Stimulated activated CD8-positive, alpha-beta memory T cell treated with anti-CD3 and anti-CD28 coated beads, Interleukin-7, amount 100 ng/mL, for 48 hours (primary cell): ENCODE measurements at regions not wholly inside any gene's neighbourhood (a gene's known extent, or its start where the extent isn't known, plus 50 kb on each side); places are given as distances from the start of the nearest gene placed in this dataset.

Experiments
- DNase-seq, 2 donors: peaks; one replicate each; pipeline ENCODE4 v3.0.0-alpha.2; 2020; ENCODE audit warnings: low read depth in 1 of 2; ENCODE audit errors: extremely low read depth in 1 of 2

DNA sequence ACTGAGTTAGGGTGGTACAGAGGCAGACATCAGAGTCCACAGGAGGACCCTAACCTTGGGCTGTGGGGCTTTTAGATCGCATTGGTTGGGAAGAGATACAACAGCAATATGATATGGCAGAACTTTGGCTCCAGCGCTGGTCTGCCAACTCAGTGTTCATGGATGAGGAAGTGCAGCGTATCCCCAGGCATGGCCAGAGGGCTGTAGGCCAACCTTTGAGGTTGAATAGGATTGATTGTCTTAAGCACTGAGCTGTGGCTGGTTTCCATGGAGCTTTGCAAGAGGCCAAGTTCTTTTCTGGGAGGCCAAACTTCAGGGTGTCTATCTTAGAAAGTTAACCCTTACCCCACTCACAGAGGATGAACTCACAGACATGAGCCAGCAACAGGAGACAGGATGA, 144.1 kb upstream of the TMTC4 start:
- DNase-seq, result no peak

DNA sequence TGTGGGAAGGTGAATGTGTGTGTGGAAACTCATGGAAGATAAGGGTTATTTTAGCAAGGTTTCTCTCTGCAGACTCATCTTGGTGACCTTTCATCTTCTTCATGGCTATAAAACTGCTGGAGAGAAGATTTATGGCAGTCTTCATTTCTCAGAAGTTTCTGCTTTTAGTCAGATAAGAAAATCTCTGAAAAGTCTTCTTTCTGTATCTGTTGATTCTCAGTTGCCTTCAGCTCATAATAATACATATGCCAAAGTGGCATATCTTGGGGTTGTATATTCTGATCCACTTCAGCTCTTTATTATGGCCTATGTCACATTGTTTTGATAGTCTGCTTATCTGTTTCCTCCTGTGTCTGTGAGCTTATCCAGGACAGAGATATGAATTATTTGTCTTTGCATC, 143.3 kb upstream of the TMTC4 start:
- DNase-seq, result no peak

DNA sequence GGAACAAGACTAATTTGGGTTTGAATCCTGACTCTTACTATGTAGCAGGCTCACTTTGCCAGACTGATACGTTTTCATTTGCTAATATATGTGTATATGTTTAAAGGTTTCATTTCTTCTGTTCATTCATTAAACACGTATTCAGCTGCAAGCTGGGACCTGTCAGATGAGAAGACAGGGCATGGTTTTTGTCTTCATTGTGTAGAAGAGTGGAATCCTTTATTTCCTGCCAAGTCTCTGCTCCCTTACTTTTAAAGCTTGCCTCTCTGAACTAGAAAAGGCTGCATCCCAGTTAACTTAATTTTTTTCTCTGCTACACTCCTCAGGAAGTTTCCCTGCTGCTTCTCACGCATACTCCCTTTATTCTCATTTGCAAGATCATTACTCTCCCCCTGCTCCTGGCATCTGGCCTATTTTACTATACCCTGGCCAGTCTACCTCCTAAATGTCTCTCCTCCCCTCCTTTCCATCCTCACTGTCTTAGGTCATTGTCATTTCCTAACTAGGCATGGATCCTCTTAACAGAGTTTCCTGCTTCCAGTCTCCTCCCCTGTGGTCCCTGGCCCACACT, 141.0 kb upstream of the TMTC4 start:
- no peak for DNase-seq

DNA sequence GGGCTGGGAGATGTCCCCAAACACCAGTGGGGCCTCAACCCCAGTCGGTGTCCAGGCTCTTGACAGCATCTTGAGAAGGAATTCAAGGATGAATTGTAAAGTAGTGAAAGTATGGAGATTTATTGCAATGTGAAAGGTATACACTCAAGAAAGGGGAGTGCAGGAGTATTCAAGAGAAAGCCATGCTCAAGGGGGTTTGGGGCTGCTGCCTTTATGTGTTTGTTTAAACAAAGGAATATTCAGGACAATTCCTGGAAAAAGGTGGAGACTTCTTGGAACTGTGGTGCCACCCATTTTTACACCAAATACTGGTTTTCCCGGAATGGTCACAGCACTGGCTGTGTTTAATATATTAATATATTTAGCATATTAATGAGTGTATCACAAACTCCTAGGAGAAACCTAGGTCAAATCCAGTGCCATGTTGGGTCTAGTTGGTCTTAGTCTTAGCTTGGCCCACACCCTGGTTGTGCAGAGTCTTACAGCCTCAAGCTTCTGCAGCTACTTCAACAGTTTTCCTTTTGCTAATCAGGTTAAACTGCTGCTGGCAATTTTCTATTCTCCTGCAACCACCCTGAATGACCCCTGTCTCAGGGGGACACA, 138.5 kb upstream of the TMTC4 start:
- no peak for DNase-seq

DNA sequence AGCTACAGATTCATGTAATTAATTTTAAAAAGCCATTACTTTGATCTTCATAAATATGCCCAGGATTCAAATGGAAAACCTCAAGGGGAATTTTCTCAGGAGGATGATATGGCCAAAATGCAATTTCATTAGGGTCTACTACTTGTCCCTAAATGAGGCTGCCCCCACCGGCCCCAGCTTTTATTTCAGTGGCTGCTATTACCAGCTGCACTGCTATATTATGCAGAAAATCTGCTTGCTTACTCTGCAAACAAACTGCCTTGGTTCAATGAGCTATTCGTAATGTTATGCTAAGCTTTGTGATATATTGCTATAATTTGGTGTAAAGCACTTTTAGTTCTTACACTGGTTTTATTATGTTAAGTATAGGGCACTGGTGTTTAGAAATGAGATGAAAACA, 137.3 kb upstream of the TMTC4 start:
- DNase-seq, result no peak

DNA sequence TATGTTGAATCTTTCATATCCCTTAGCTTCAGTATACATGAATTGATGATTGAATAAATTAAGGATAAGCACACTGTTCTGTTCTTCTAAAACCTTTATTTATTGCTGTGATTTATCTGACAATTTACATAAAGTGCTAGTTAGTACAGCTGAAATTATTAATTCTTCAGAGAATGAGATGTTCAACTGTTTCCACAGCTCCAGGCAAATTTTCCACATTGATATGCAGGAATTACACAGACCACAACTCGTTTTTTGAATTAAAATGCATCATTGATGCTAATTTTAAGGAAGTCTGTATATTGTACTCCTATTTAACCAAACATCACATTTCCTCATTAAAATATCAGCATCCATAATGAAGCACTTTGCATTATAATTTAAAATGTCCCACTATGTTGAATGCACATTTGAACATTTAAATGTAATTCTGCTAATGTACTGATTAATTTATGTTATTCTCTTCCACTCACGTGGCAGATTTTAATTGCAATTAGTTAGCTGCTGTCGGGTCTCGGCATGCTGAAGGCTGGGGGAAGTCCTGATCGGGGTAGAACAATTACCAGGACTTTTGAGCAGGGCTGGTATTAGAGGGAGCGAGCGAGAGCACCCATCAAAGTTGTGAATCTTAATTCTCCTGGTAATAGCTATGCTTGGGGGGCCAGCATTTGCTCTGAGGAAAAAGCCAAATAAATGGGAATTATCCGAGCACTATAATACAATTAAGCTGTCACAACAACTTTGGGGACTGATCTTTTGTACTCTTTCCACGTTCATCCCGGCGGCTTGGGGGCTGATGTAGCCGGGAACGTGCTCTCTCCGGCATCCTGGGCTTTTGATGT, 136.7 kb upstream of the TMTC4 start:
- no peak for DNase-seq

DNA sequence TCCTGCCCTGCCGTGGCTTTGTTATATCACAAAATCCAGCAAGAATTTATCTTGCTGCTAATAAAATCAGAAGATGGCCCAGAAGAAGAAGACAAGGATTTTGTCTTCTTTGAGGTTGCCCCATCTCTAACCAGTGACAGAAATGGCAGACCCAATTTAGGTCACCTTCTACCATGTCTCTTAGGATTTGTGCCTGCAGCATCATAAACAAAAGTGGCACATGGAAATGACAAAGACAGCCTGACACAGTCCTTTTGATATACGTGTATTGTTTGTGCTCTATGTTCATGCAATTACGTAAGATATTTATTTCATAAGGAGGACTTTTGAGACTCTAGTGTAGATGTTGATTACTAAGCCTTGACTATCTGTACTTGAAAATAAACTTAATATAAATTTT, 135.9 kb upstream of the TMTC4 start:
- no peak for DNase-seq

DNA sequence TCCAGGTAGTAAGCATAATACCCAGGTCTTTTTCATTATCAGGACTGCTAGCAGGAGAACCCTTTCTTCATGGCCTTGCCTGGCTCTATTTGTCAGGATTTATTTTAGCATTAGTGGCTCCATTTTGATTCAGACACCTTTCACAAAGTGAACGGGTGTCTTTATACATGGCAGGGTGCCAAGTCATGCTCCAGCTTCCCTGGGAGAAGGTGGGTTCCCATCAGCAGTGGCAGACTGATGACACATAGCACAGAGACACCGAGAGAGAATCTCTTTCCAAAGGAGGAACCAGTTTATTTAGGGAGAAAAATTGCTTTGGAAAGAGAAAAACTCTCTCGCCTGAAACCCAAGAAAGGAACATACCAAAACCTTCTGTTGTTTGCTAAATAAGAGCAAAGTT, 135.3 kb upstream of the TMTC4 start:
- no peak for DNase-seq

DNA sequence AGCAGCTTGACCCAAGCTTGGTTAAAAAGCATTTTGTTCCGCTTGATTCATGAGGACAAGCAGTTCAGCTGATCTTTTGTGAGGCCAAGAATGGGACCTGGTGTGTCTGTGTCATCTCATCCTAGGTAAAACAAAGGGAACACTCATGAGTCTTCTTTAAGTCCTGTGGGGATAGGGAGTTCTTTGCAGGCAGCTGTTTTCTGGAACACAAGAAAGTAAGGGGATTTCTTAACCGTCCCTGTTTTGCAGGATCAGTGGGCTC, 134.5 kb upstream of the TMTC4 start:
- DNase-seq, result no peak

DNA sequence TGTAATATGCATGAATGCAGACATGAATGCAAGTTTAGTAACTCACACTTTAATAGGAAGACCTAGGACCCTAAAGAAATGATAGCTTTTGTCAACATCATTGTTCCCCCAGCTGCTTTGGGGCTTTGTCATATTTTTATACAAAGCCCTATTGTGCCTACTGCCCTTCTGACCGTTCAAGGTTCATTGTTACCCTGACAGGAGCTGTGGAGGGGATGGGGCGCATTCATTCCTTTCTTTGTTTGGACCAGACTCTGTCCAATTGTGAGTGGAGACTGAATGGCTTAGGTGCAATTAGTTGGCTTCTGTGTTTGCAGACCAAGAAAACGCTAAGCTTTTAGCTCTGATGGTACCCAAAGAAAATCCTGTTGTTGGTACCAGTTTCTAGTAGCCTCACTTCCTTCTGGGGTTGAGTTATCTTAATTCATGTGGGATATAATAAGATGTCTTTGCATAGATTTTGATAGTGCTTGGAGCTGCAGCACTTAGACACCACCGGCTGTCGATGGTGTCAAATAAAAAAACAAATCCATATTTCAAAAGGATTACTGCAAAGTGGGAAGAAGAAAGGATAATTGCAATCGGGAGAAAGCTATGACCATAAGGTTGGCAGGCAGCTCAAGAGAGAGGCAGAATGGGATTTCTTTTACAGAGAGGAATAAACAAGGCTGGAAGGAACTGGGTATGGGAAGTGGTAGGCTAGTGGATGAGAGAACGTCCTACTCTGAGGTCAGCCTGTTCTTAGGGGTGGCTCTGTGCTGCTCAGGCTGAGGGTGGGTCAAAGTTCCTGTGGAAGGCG, 133.9 kb upstream of the TMTC4 start:
- DNase-seq, result no peak

DNA sequence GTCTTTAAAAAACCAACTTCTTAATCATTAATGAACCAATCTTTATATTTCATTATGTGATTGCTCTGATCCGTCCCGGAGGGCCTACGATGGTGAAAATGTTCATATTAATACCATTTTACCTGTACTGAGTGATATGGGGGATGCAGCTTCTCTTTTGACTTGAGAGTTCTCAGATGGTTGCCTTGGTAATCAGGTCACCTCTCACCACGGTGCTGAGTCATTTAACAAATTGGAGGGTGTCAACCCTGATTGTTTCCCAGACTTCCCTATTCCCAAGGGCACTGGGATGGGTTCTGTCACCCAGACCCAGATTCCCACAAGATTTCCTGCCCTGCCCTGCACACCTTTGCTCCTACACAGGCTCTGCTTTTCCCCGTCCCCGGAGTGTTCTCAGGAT, 128.5 kb upstream of the TMTC4 start:
- DNase-seq, result no peak

DNA sequence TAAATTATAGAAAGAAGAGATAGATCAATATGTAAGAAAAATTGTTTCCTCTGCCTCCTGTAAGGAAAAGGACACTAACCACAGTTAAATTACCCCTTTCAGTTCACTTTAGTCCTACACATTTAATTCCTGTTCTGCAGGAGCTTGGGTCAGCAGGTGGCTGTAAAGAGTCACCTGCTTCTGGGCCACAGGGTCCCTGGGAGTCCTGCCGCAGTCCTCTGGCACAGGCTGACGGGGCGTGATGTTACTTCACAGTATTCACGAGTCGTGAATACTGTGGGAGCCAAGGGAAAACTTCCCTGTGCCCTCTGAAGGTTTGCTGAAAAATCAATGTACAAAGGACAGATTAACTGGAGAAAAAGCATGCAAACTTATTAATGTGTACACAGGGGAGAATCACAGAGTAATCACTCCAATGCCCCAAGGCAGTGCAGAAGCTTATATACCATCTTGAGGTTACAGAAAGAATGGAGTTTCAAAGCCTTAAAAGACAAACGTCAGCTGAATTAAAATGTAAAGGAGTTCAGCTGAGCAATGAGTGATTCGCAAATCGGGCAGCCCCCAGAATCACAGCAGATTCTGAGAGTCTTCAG, 125.8 kb upstream of the TMTC4 start:
- no peak for DNase-seq

DNA sequence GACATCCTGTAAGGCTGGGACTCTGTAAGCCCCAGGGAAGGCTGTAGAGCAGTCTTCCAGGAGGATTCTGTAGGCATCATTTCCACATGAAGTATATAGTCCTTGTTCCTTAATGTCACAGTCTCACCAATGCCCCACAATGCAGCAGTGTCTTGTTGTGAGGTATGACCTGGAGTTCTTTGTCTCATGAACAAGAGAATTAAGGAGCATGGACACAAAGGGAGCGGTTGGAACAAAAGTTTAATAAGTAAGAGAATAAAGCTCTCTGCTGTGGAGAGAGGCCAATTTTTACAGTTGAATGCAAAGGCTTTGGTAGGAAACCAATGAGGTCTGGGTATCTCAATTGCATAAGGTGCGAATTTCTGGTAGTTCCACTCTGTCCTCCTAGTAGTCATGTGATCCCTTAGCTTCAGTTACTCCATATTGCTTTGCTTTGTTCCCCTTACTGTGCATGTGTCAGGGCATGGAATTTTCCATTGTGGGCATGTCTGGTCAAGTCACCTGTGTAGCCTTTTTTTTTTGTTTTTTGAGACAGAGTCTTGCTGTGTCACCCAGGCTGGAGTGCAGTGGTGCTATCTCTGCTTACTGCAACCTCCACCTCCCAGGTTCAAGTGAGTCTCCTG, 124.3 kb upstream of the TMTC4 start:
- DNase-seq, result no peak

DNA sequence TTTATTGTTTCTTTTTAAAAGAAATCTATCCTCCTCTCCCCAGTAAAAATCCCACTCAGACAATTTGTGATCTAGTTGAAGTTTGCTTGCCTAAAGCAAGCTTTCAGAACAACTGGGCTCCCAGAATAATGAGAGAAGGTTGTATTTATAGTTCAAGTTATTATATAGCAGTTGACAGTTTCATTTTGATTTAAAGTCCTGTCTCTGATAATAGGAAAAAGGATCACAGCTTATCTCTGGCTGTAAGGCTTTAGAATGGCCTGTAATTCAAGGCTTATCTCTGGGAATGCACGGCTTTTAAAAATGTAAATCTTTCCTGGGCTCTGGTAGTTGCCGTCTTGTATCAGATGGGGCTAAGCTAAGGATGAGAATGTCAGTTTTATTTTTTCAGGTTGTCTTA, 123.3 kb upstream of the TMTC4 start:
- no peak for DNase-seq

DNA sequence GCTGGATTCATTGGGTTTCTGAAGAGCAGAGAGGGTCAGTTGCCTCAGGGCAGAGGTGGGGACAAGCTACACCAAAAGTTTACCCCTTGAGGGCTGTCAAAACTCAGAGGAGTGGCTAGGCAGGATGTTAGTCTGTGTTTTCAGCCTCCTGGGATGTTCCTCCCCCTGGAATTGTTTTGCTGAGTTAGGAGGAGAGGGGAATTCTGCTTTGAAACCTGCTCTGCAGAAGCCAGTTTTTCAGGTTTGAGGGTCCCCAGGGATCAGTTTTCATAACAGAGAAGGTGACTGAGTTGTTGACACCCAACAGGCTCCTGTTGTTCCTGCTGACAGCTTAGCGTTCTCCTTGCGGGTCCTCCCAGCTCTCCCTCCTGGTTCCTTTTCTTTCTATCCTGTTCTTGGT, 121.9 kb upstream of the TMTC4 start:
- no peak for DNase-seq

DNA sequence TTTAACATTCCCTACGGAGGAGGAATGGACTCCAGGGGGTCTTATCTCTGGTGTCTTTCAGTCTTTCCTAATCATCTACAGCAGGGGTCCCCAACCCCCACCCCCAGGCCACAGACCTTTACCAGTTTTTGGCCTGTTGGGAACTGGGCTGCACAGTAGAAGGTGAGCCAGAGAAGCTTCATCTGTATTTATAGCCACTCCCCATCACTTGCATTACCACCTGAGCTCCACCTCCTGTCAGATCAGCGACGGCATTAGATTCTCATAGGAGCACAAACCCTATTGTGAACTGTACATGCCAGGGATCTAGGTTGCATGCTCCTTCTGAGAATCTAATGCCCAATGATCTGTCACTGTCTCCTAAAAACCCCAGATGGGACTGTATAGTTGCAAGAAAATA, 120.0 kb upstream of the TMTC4 start:
- no peak for DNase-seq

DNA sequence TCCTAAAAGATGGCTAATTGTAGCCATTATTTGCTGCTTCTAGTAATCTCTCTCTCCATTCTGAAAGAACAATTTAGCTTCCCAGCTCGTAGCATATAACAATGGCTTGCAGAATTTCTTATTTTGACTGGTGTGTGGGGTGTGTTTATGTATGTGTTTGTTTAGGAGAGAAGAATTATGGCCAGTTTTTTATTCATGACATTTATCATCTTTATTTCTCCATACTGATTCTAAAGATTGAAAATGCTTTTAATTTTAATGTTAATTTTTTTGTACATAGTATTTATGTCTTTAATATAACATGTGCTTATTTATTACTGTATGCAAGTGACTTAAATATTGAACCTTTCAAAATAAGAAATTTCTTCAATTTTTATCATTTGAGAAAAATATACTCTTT, 115.8 kb upstream of the TMTC4 start:
- no peak for DNase-seq

DNA sequence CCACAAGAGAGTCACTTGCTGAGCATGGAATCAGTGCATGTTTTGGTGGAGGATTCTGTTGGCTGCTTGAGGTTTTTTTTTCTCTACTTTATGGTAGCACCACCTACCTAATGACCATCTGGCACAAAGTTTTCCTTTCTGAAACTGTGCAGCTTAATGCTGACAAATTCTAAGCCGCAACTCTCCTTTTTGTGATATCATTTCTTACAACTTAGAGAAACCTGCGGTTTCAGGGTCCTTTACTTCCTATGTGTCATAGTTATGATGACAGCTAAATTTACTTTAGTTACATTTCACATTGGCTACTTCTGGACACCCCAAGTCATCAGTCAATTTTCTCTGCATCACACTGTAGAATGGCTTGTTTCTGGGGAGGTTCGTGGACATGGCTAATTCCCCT, 115.4 kb upstream of the TMTC4 start:
- no peak for DNase-seq

DNA sequence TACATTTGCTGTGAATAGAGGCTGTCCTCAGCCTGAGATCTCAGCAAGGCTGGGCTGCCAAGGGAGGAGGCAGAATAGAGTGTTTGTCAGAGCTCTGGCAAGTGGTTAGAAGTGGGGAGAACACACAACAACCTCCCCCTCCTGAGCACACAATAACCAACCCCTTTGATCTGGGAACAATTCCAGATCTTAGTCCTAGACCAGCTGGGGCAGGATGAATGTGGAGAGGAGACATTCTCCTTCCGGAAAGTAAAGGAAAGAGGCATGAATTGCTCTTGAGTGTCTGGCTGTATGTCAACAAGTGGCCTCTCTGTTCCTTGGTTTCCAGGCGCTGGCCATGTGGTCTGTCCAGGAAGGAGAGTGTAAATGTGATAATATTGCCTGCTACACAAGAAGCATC, 114.9 kb upstream of the TMTC4 start:
- DNase-seq, result no peak

DNA sequence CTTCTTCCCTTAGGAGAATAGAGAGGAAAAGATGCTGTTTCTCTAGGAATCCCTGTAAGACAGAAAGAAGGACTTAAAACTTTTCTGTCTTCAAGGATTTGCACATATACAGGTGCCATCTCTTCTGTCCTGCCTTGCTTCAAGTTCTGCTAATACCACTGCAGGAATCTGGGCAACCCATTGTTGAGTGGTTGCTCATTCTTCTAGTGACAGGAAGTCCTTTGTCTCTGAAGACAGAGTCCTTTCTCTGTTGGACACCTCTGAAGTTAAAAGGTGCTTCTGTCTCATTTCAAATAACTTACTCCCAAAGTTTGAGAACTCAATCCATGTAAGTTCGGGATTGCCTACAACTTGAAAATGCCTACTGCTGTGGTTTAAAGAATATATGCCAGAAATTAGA, 114.4 kb upstream of the TMTC4 start:
- no peak for DNase-seq

DNA sequence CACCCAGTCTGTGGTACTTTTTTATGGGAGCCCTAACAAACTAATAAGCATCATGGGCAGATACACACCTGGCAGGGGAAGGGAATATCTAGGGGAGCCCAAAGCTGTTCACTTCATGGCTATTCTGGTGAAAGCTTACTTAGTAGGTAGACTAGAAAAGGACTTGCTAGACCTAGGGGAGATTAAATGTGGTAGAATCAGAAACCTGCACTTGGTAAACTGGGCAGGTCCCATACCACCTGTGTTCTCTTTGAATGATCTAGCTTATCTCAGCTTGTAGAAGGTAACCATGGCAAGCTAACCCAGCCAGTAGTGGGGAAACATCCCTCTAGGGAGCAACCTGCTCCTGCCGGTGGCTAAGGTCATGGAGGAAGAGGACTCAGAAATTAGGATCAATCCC, 113.9 kb upstream of the TMTC4 start:
- DNase-seq, result no peak
